GM23338 (cell line): ENCODE measurements at regions not wholly inside any gene's neighbourhood (a gene's known extent, or its start where the extent isn't known, plus 50 kb on each side); places are given as distances from the start of the nearest gene placed in this dataset.

Experiments
- CTCF ChIP-seq, 2 experiments: fragments of 200-600 bp in 1 of 2; sonication (generic) in 1 of 2; conservative IDR thresholded peaks; 2 replicates each; pipeline versions ENCODE4 v1.5.1 to v1.6.1; 2016 to 2017; ENCODE audit warnings: antibody characterized with exemption in 2 of 2, low read depth in 2 of 2, mild to moderate bottlenecking in 2 of 2, moderate library complexity in 1 of 2
- ETS1 ChIP-seq: IDR thresholded peaks from 2 replicates; pipeline ENCODE4 v1.6.1; 2016; ENCODE audit warnings: antibody characterized with exemption
- EZH2 ChIP-seq: fragments of 200-600 bp; sonication (generic); IDR thresholded peaks from one replicate; pipeline ENCODE4 v1.8.0; 2017; ENCODE audit warnings: antibody characterized with exemption, mild to moderate bottlenecking, low read depth; ENCODE audit not compliant: unreplicated experiment
- EZH2phosphoT487 ChIP-seq: fragments of 200-600 bp; sonication (generic); IDR thresholded peaks from one replicate; pipeline ENCODE4 v1.8.1; 2018; ENCODE audit warnings: antibody characterized with exemption; ENCODE audit not compliant: unreplicated experiment
- JUNB ChIP-seq: IDR thresholded peaks from one replicate; pipeline ENCODE4 v1.6.1; 2016; ENCODE audit warnings: antibody characterized with exemption; ENCODE audit not compliant: unreplicated experiment
- NANOG ChIP-seq: IDR thresholded peaks from 2 replicates; pipeline ENCODE4 v1.6.1; 2016; ENCODE audit warnings: antibody characterized with exemption, borderline replicate concordance
- POLR2AphosphoS5 ChIP-seq: IDR thresholded peaks from 2 replicates; pipeline ENCODE4 v1.6.1; 2016; ENCODE audit warnings: antibody characterized with exemption, low read depth
- REST ChIP-seq: IDR thresholded peaks from one replicate; pipeline ENCODE4 v1.6.1; 2018; ENCODE audit warnings: antibody characterized with exemption; ENCODE audit not compliant: unreplicated experiment
- ZNF114 ChIP-seq: fragments of 250-450 bp; sonication (Bioruptor Pico); IDR thresholded peaks from 2 replicates; pipeline ENCODE4 v1.5.0; 2020; ENCODE audit warnings: mild to moderate bottlenecking, moderate library complexity
- ZNF331 ChIP-seq: fragments of 250-450 bp; sonication (Bioruptor Pico); IDR thresholded peaks from 2 replicates; pipeline ENCODE4 v1.5.0; 2020; ENCODE audit warnings: low read depth, mild to moderate bottlenecking, moderate library complexity

- TF ChIP-seq CTCF (conservative IDR thresholded peaks at IDR 0.05; ENCODE audit: low read depth in 2 of 2) (no peak), NANOG (no peak), POLR2AphosphoS5 (no peak), REST (no peak), EZH2phosphoT487 (no peak), EZH2 (no peak), ETS1 (no peak), ZNF331 (CRISPR knock-in tag) (no peak), JUNB (no peak), ZNF114 (CRISPR knock-in tag) (no peak)
Observed at GRCh38 chr1:29521811-29522580, 285.7 kb downstream of the PTPRU start.
